Upper lobe of left lung (tissue), 4 donors: ENCODE measurements at regions not wholly inside any gene's neighbourhood (a gene's known extent, or its start where the extent isn't known, plus 50 kb on each side); places are given as distances from the start of the nearest gene placed in this dataset.
"Not testable (repeated sequence)": the region's sequence is repeated elsewhere in the genome, so short reads cannot be mapped to it uniquely, and the experiment has no call there.

Source experiments
- EP300 ChIP-seq, 4 donors: sonication (generic); formaldehyde crosslinking; IDR thresholded peaks; one replicate each; pipeline ENCODE4 v1.5.1; 2017; ENCODE audit warnings: antibody characterized with exemption in 4 of 4, control low read depth in 2 of 4
- POLR2A ChIP-seq, 4 donors: fragments of 450-650 bp; IDR thresholded peaks; one replicate each; pipeline ENCODE4 v1.5.1; 2016 to 2017; ENCODE audit warnings: antibody characterized with exemption in 4 of 4, mild to moderate bottlenecking in 2 of 4
- POLR2AphosphoS5 ChIP-seq, 2 donors: sonication (generic); formaldehyde crosslinking; IDR thresholded peaks; one replicate each; pipeline ENCODE4 v1.5.1; 2017; ENCODE audit warnings: antibody characterized with exemption in 2 of 2
- TF ChIP-seq, protein P1 (sequence below), 6 experiments: fragments of 450-650 bp in 4 of 6; fragments of 200-600 bp in 2 of 6; sonication (generic) in 2 of 6; IDR thresholded peaks; one replicate each; pipeline ENCODE4 v1.5.1; 2016 to 2019; ENCODE audit warnings: antibody characterized with exemption in 6 of 6

DNA sequence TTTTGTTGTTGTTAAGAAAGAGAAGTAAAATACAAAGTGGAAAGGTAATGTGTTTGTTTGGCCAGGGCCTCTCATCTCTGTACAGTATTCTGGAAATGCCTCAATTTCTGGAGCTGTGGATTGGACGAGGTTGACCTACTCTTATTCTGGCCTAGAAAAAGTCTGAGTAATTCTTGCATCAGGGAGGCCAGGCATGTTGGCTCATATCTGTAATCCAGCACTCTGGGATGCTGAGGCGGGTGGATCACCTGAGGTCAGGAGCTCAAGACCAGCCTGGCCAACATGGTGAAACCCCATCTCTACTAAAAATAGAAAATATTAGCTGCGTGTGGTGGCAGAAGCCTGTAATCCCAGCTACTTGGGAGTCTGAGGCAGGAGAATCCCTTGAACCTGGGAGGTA, 259.8 kb downstream of the NPIPA7 start:
- TF ChIP-seq, protein P1, sequence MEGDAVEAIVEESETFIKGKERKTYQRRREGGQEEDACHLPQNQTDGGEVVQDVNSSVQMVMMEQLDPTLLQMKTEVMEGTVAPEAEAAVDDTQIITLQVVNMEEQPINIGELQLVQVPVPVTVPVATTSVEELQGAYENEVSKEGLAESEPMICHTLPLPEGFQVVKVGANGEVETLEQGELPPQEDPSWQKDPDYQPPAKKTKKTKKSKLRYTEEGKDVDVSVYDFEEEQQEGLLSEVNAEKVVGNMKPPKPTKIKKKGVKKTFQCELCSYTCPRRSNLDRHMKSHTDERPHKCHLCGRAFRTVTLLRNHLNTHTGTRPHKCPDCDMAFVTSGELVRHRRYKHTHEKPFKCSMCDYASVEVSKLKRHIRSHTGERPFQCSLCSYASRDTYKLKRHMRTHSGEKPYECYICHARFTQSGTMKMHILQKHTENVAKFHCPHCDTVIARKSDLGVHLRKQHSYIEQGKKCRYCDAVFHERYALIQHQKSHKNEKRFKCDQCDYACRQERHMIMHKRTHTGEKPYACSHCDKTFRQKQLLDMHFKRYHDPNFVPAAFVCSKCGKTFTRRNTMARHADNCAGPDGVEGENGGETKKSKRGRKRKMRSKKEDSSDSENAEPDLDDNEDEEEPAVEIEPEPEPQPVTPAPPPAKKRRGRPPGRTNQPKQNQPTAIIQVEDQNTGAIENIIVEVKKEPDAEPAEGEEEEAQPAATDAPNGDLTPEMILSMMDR (IDR thresholded peaks at IDR 0.05): not testable (repeated sequence)
- TF ChIP-seq POLR2AphosphoS5, POLR2A, EP300 (IDR thresholded peaks at IDR 0.05): not testable (repeated sequence)
